ENCODE measurements at regions not wholly inside any gene's neighbourhood (a gene's known extent, or its start where the extent isn't known, plus 50 kb on each side); places are given as distances from the start of the nearest gene placed in this dataset.
"Not testable (repeated sequence)": the region's sequence is repeated elsewhere in the genome, so short reads cannot be mapped to it uniquely, and the experiment has no call there.

GRCh38 chr19:28297586-28298157 lies 915.3 kb downstream of the UQCRFS1 start:
- no peak for DNase-seq

GRCh38 chr19:28297036-28297435 lies 915.9 kb downstream of the UQCRFS1 start:
- DNase-seq: no peak

GRCh38 chr19:28296506-28296905 lies 916.4 kb downstream of the UQCRFS1 start:
- DNase-seq: no peak

GRCh38 chr19:28294975-28295374 lies 918.0 kb downstream of the UQCRFS1 start:
- DNase-seq: not testable (repeated sequence)

GRCh38 chr19:28294395-28294794 lies 918.6 kb downstream of the UQCRFS1 start:
- no peak for DNase-seq

- no peak for DNase-seq
These were observed 919.3 kb downstream of the UQCRFS1 start for GRCh38 chr19:28293685-28294084.

GRCh38 chr19:28292822-28293500 lies 920.0 kb downstream of the UQCRFS1 start:
- DNase-seq: no peak

GRCh38 chr19:28291874-28292273 lies 921.1 kb downstream of the UQCRFS1 start:
- DNase-seq: no peak

- DNase-seq: no peak
These were observed 921.8 kb downstream of the UQCRFS1 start for GRCh38 chr19:28290963-28291657.

GRCh38 chr19:28289295-28290063 lies 923.5 kb downstream of the UQCRFS1 start:
- DNase-seq: no peak

- no peak for DNase-seq
These were observed 924.2 kb downstream of the UQCRFS1 start for GRCh38 chr19:28288572-28289264.

GRCh38 chr19:28285917-28286316 lies 927.0 kb downstream of the UQCRFS1 start:
- no peak for DNase-seq

- no peak for DNase-seq
These were observed 927.9 kb downstream of the UQCRFS1 start for GRCh38 chr19:28285078-28285477.

GRCh38 chr19:28284389-28284788 lies 928.6 kb downstream of the UQCRFS1 start:
- no peak for DNase-seq

- no peak for DNase-seq
These were observed 929.4 kb downstream of the UQCRFS1 start for GRCh38 chr19:28283592-28283991.

GRCh38 chr19:28281676-28282075 lies 931.3 kb downstream of the UQCRFS1 start:
- no peak for DNase-seq

GRCh38 chr19:28264556-28264955 lies 948.4 kb downstream of the UQCRFS1 start:
- DNase-seq: no peak

GRCh38 chr19:28258829-28259228 lies 954.1 kb downstream of the UQCRFS1 start:
- DNase-seq: no peak

GRCh38 chr19:28257396-28257795 lies 955.6 kb downstream of the UQCRFS1 start:
- no peak for DNase-seq

- DNase-seq: no peak
These were observed 965.7 kb downstream of the UQCRFS1 start for GRCh38 chr19:28247243-28247642.

- no peak for DNase-seq
These were observed 967.0 kb downstream of the UQCRFS1 start for GRCh38 chr19:28245937-28246336.

- no peak for DNase-seq
These were observed 968.0 kb downstream of the UQCRFS1 start for GRCh38 chr19:28244966-28245365.

Measured in cortex of kidney (tissue), 1 donor.